Transverse colon (tissue), 3 donors: ENCODE measurements at regions not wholly inside any gene's neighbourhood (a gene's known extent, or its start where the extent isn't known, plus 50 kb on each side); places are given as distances from the start of the nearest gene placed in this dataset.

Source experiments
- POLR2A ChIP-seq: fragments of 450-650 bp; IDR thresholded peaks from one replicate; pipeline ENCODE4 v1.6.1; 2016; ENCODE audit warnings: antibody characterized with exemption, mild to moderate bottlenecking, moderate library complexity
- TF ChIP-seq, protein P1 (sequence below), 5 experiments: fragments of 200-600 bp in 3 of 5; fragments of 450-650 bp in 2 of 5; sonication (generic) in 3 of 5; IDR thresholded peaks; 1 replicate in 2 of 5; 2 replicates in 3 of 5; pipeline ENCODE4 v1.5.1; 2016 to 2017; ENCODE audit warnings: antibody characterized with exemption in 5 of 5, inconsistent platforms in 3 of 5, mild to moderate bottlenecking in 2 of 5, moderate library complexity in 1 of 5

- TF ChIP-seq, protein P1, sequence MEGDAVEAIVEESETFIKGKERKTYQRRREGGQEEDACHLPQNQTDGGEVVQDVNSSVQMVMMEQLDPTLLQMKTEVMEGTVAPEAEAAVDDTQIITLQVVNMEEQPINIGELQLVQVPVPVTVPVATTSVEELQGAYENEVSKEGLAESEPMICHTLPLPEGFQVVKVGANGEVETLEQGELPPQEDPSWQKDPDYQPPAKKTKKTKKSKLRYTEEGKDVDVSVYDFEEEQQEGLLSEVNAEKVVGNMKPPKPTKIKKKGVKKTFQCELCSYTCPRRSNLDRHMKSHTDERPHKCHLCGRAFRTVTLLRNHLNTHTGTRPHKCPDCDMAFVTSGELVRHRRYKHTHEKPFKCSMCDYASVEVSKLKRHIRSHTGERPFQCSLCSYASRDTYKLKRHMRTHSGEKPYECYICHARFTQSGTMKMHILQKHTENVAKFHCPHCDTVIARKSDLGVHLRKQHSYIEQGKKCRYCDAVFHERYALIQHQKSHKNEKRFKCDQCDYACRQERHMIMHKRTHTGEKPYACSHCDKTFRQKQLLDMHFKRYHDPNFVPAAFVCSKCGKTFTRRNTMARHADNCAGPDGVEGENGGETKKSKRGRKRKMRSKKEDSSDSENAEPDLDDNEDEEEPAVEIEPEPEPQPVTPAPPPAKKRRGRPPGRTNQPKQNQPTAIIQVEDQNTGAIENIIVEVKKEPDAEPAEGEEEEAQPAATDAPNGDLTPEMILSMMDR (IDR thresholded peaks at IDR 0.05): peak in 4 of 5 experiments; percentile 26 to 42 (median 34)
- no peak for TF ChIP-seq POLR2A
Measured at GRCh38 chr3:25910997-25911396, 121.1 kb downstream of the OXSM start.
